H9 (cell line): ENCODE measurements at regions not wholly inside any gene's neighbourhood (a gene's known extent, or its start where the extent isn't known, plus 50 kb on each side); places are given as distances from the start of the nearest gene placed in this dataset.

Source experiments
- DNase-seq: peaks from one replicate; pipeline ENCODE4 v3.0.0-alpha.2; 2017
- H2AFZ ChIP-seq: one replicate; pipeline ENCODE4 v1.6.1; 2013; ENCODE audit warnings: mild to moderate bottlenecking, low read length, control low read depth, moderate library complexity
- H2AK5ac ChIP-seq: 2 replicates; pipeline ENCODE4 v1.6.1; 2013; ENCODE audit warnings: low read length, control low read depth, mixed read lengths; ENCODE audit not compliant: insufficient read length
- H2BK120ac ChIP-seq: one replicate; pipeline ENCODE4 v1.6.1; 2013; ENCODE audit warnings: low read depth, mild to moderate bottlenecking, low read length, control low read depth, inconsistent platforms; ENCODE audit not compliant: poor library complexity, severe bottlenecking
- H2BK12ac ChIP-seq: 2 replicates; pipeline ENCODE4 v1.6.1; 2013; ENCODE audit warnings: low read length, control low read depth, mixed read lengths, low read depth; ENCODE audit not compliant: insufficient read length
- H2BK15ac ChIP-seq: 2 replicates; pipeline ENCODE4 v1.6.1; 2013; ENCODE audit warnings: low read depth, low read length, control low read depth
- H2BK20ac ChIP-seq: one replicate; pipeline ENCODE4 v1.6.1; 2013; ENCODE audit warnings: low read depth, mild to moderate bottlenecking, low read length, control low read depth, inconsistent platforms; ENCODE audit not compliant: poor library complexity, severe bottlenecking
- H2BK5ac ChIP-seq: 2 replicates; pipeline ENCODE4 v1.6.1; 2013; ENCODE audit warnings: low read length, control low read depth, mixed read lengths; ENCODE audit not compliant: insufficient read length
- H3K14ac ChIP-seq: 2 replicates; pipeline ENCODE4 v1.6.1; 2013; ENCODE audit warnings: low read length, control low read depth; ENCODE audit not compliant: insufficient read depth
- H3K18ac ChIP-seq: 2 replicates; pipeline ENCODE4 v1.6.1; 2013; ENCODE audit warnings: low read depth, mild to moderate bottlenecking, mixed read lengths, low read length, control low read depth; ENCODE audit not compliant: insufficient read length
- H3K23ac ChIP-seq: 2 replicates; pipeline ENCODE4 v1.6.1; 2013; ENCODE audit warnings: low read length, control low read depth, mixed read lengths, low read depth; ENCODE audit not compliant: insufficient read length
- H3K23me2 ChIP-seq: 2 replicates; pipeline ENCODE4 v1.6.1; 2013; ENCODE audit warnings: low read depth, mild to moderate bottlenecking, mixed read lengths, low read length, control low read depth; ENCODE audit not compliant: insufficient read length, poor library complexity, severe bottlenecking
- H3K27ac ChIP-seq: 2 replicates; pipeline ENCODE4 v1.5.1; 2013; ENCODE audit warnings: low read length, control low read depth, mixed read lengths, low read depth; ENCODE audit not compliant: insufficient read length
- H3K27me3 ChIP-seq: 2 replicates; pipeline ENCODE4 v1.6.1; 2013; ENCODE audit warnings: low read length, control low read depth, inconsistent platforms; ENCODE audit not compliant: insufficient read depth
- H3K4ac ChIP-seq: 2 replicates; pipeline ENCODE4 v1.6.1; 2013; ENCODE audit warnings: low read depth, mild to moderate bottlenecking, control low read depth, inconsistent platforms, low read length, moderate library complexity
- H3K4me1 ChIP-seq: 2 replicates; pipeline ENCODE4 v1.6.1; 2013; ENCODE audit warnings: low read length, control low read depth, inconsistent platforms; ENCODE audit not compliant: insufficient read depth
- H3K4me2 ChIP-seq: 2 replicates; pipeline ENCODE4 v1.6.1; 2013; ENCODE audit warnings: low read length, control low read depth, mixed read lengths; ENCODE audit not compliant: insufficient read length, insufficient read depth
- H3K56ac ChIP-seq: 2 replicates; pipeline ENCODE4 v1.6.1; 2013; ENCODE audit warnings: low read depth, mild to moderate bottlenecking, mixed read lengths, low read length, control low read depth; ENCODE audit not compliant: insufficient read length
- H3K79me1 ChIP-seq: 2 replicates; pipeline ENCODE4 v1.6.1; 2013; ENCODE audit warnings: low read depth, mild to moderate bottlenecking, moderate library complexity, low read length, control low read depth, inconsistent platforms; ENCODE audit not compliant: insufficient read depth, poor library complexity, severe bottlenecking
- H3K79me2 ChIP-seq: 2 replicates; pipeline ENCODE4 v1.6.1; 2013; ENCODE audit warnings: low read length, control low read depth, inconsistent platforms; ENCODE audit not compliant: insufficient read depth
- H3K9ac ChIP-seq: 2 replicates; pipeline ENCODE4 v1.6.1; 2013; ENCODE audit warnings: low read length, control low read depth, mixed read lengths; ENCODE audit not compliant: insufficient read length; ENCODE audit errors: extremely low read depth
- H3K9me3 ChIP-seq: one replicate; pipeline ENCODE4 v1.6.1; 2013; ENCODE audit warnings: low read depth, low read length, inconsistent platforms; ENCODE audit not compliant: control insufficient read depth
- H3T11ph ChIP-seq: one replicate; pipeline ENCODE4 v1.6.1; 2013; ENCODE audit warnings: mild to moderate bottlenecking, low read length, control low read depth, inconsistent platforms
- H4K20me1 ChIP-seq: one replicate; pipeline ENCODE4 v1.6.1; 2013; ENCODE audit not compliant: control insufficient read depth, insufficient read length, insufficient read depth
- H4K5ac ChIP-seq: 2 replicates; pipeline ENCODE4 v1.6.1; 2013; ENCODE audit warnings: low read depth, mild to moderate bottlenecking, mixed read lengths, low read length, control low read depth; ENCODE audit not compliant: insufficient read length
- H4K8ac ChIP-seq: replicated peaks from 2 replicates; pipeline ENCODE4 v1.6.1; 2013; ENCODE audit warnings: low read length, control low read depth, mixed read lengths, low read depth; ENCODE audit not compliant: insufficient read length
- H4K91ac ChIP-seq: 2 replicates; pipeline ENCODE4 v1.6.1; 2013; ENCODE audit warnings: low read depth, mild to moderate bottlenecking, moderate library complexity, mixed read lengths, low read length, control low read depth; ENCODE audit not compliant: insufficient read length
- H3K27ac Mint-ChIP-seq, 3 experiments: 2 replicates in 2 of 3; 3 replicates in 1 of 3; pipeline ENCODE4 v1.8.0; 2020 to 2021; ENCODE audit warnings: mixed read lengths in 3 of 3, mild to moderate bottlenecking in 1 of 3, moderate library complexity in 1 of 3
- H3K27me3 Mint-ChIP-seq: 2 replicates; pipeline ENCODE4 v1.8.0; 2021; ENCODE audit warnings: low read depth, mild to moderate bottlenecking, moderate library complexity, mixed read lengths
- H3K36me3 Mint-ChIP-seq, 3 experiments: 2 replicates in 2 of 3; 3 replicates in 1 of 3; pipeline ENCODE4 v1.8.0; 2020 to 2021; ENCODE audit warnings: low read depth in 3 of 3, mixed read lengths in 3 of 3; ENCODE audit not compliant: insufficient read depth in 1 of 3
- H3K4me1 Mint-ChIP-seq, 2 experiments: 2 replicates each; pipeline ENCODE4 v1.8.0; 2020; ENCODE audit warnings: mixed read lengths in 2 of 2
- H3K4me3 Mint-ChIP-seq, 2 experiments: 2 replicates in 1 of 2; 3 replicates in 1 of 2; pipeline ENCODE4 v1.8.0; 2020 to 2021; ENCODE audit warnings: mild to moderate bottlenecking in 2 of 2, mixed read lengths in 2 of 2, moderate library complexity in 1 of 2
- H3K9me3 Mint-ChIP-seq, 2 experiments: 2 replicates in 1 of 2; 3 replicates in 1 of 2; pipeline ENCODE4 v1.8.0; 2020; ENCODE audit warnings: mild to moderate bottlenecking in 2 of 2, mixed read lengths in 2 of 2, moderate library complexity in 1 of 2
- CTCF ChIP-seq: fragments of 200-600 bp; sonication (generic); conservative IDR thresholded peaks from 3 replicates; pipeline ENCODE4 v1.8.0; 2021; ENCODE audit warnings: antibody characterized with exemption, mild to moderate bottlenecking
- WGBS: extraction: QIAGEN DNeasy Blood & Tissue Kit; methylation state at CpG from one replicate; pipeline ENCODE4 v1.1.7; 2013; ENCODE audit warnings: missing lambda C conversion rate, low lambda C conversion rate, mixed read lengths; ENCODE audit not compliant: insufficient read length; ENCODE audit errors: extremely low coverage; 5-methylcytosine and 5-hydroxymethylcytosine counted together

GRCh38 chr2:122062506-122062905, 307.1 kb downstream of the TSN start:
- Histone ChIP-seq H3K4ac (no peak overlapping the region), H3K27me3 (no peaks in the 10 kb centered on the region), H2AK5ac (no peak overlapping the region), H3K23me2 (no peaks in the 10 kb centered on the region), H3K14ac (no peak overlapping the region), H2BK20ac (no peak overlapping the region), H2BK120ac (no peak overlapping the region), H3K79me2 (no peaks in the 10 kb centered on the region), H4K8ac (no peak overlapping the region), H3K4me1 (0 out of 2 replicates have a peak, but pooled peaks cover 1% of the 10 kb centered on the region), H4K91ac (no peak overlapping the region), H3K18ac (no peak overlapping the region), H3K79me1 (no peaks in the 10 kb centered on the region), H3K9me3 (no peaks in the 10 kb centered on the region), H3K27ac (no peak overlapping the region), H3K4me2 (no peak overlapping the region), H4K20me1 (no peaks in the 10 kb centered on the region), H3K23ac (no peak overlapping the region), H3T11ph (no peak overlapping the region), H4K5ac (no peak overlapping the region), H3K56ac (no peak overlapping the region), H3K9ac (no peak overlapping the region), H2AFZ (no peak overlapping the region), H2BK12ac (no peak overlapping the region), H2BK15ac (no peak overlapping the region), H2BK5ac (no peak overlapping the region)
- DNase-seq: no peak
- no CpG with 5 or more reads among the region's 4 CpGs for WGBS
- Mint-ChIP-seq H3K27me3 (no peaks in the 10 kb centered on the region; the same call in 1 of the 2 replicates), H3K9me3 (no peaks in the 10 kb centered on the region), H3K4me3 (no peak overlapping the region), H3K27ac (no peak overlapping the region), H3K36me3 (no peaks in the 10 kb centered on the region), H3K4me1 (peaks cover 3 to 11% of the 10 kb centered on the region in 2 experiments; a peak in 3 of 4 replicates)
- no peak for TF ChIP-seq CTCF
